ENCODE measurements at regions not wholly inside any gene's neighbourhood (a gene's known extent, or its start where the extent isn't known, plus 50 kb on each side); places are given as distances from the start of the nearest gene placed in this dataset.

GRCh38 chr11:115119146-115119545 lies 385.1 kb downstream of the CADM1 start:
- TF ChIP-seq CTCF (IDR thresholded peaks at IDR 0.05) (no peak), POLR2A (IDR thresholded peaks at IDR 0.05) (no peak), EP300 (IDR thresholded peaks at IDR 0.05) (no peak)

All from upper lobe of left lung (tissue), 4 donors.